Loucy (cell line): ENCODE measurements at regions not wholly inside any gene's neighbourhood (a gene's known extent, or its start where the extent isn't known, plus 50 kb on each side); places are given as distances from the start of the nearest gene placed in this dataset.

Experiments used
- H2AFZ ChIP-seq: fragments of 200-600 bp; sonication (generic); 2 replicates; pipeline ENCODE4 v1.6.0; 2016; ENCODE audit warnings: antibody characterized with exemption, mild to moderate bottlenecking, low read length, moderate library complexity
- H3F3A ChIP-seq: fragments of 200-600 bp; 2 replicates; pipeline ENCODE4 v1.6.0; 2016; ENCODE audit warnings: antibody characterized with exemption, low read depth, mild to moderate bottlenecking
- H3K27me3 ChIP-seq: fragments of 200-600 bp; sonication (generic); 2 replicates; pipeline ENCODE4 v1.6.1; 2014; ENCODE audit warnings: low read length, mild to moderate bottlenecking; ENCODE audit not compliant: insufficient read depth, poor library complexity, severe bottlenecking
- H3K36me3 ChIP-seq: fragments of 200-600 bp; sonication (generic); 2 replicates; pipeline ENCODE4 v1.6.1; 2016; ENCODE audit warnings: low read length; ENCODE audit not compliant: insufficient read depth
- H3K4me1 ChIP-seq: fragments of 200-600 bp; sonication (generic); 2 replicates; pipeline ENCODE4 v1.5.1; 2014; ENCODE audit warnings: low read length, mild to moderate bottlenecking; ENCODE audit not compliant: insufficient read depth, poor library complexity, severe bottlenecking
- H3K4me2 ChIP-seq: fragments of 200-600 bp; sonication (generic); 2 replicates; pipeline ENCODE4 v1.6.0; 2014; ENCODE audit warnings: antibody characterized with exemption, low read length, low read depth, mild to moderate bottlenecking; ENCODE audit not compliant: poor library complexity, severe bottlenecking
- H3K4me3 ChIP-seq: fragments of 200-600 bp; sonication (generic); 2 replicates; pipeline ENCODE4 v1.5.1; 2014; ENCODE audit warnings: low read length, mild to moderate bottlenecking, mixed read lengths; ENCODE audit not compliant: poor library complexity, severe bottlenecking
- H3K79me2 ChIP-seq: fragments of 200-600 bp; sonication (generic); 2 replicates; pipeline ENCODE4 v1.6.1; 2014; ENCODE audit warnings: low read length; ENCODE audit not compliant: insufficient read depth
- H3K9ac ChIP-seq: fragments of 200-600 bp; sonication (generic); 2 replicates; pipeline ENCODE4 v1.6.0; 2014; ENCODE audit warnings: mild to moderate bottlenecking, low read depth, low read length, moderate library complexity; ENCODE audit not compliant: poor library complexity, severe bottlenecking
- H3K9me2 ChIP-seq: fragments of 200-600 bp; sonication (generic); replicated peaks from 2 replicates; pipeline ENCODE4 v1.6.1; 2016; ENCODE audit warnings: low read depth, low read length, mixed read lengths
- H3K9me3 ChIP-seq: fragments of 200-600 bp; sonication (generic); 2 replicates; pipeline ENCODE4 v1.6.1; 2014; ENCODE audit warnings: mild to moderate bottlenecking, antibody characterized with exemption, low read length, low read depth; ENCODE audit not compliant: insufficient read depth
- H4K20me1 ChIP-seq: fragments of 200-600 bp; sonication (generic); 2 replicates; pipeline ENCODE4 v1.6.0; 2014; ENCODE audit warnings: antibody characterized with exemption, low read length, mild to moderate bottlenecking; ENCODE audit not compliant: insufficient read depth, poor library complexity, severe bottlenecking
- EZH2phosphoT487 ChIP-seq: fragments of 200-600 bp; IDR thresholded peaks from 2 replicates; pipeline ENCODE4 v1.6.1; 2018; ENCODE audit warnings: antibody characterized with exemption, mild to moderate bottlenecking, moderate library complexity, borderline replicate concordance
- TF ChIP-seq, protein P1 (sequence below): fragments of 200-600 bp; sonication (generic); conservative IDR thresholded peaks from 2 replicates; pipeline ENCODE4 v1.5.1; 2014; ENCODE audit warnings: mild to moderate bottlenecking, antibody characterized with exemption, low read length

DNA sequence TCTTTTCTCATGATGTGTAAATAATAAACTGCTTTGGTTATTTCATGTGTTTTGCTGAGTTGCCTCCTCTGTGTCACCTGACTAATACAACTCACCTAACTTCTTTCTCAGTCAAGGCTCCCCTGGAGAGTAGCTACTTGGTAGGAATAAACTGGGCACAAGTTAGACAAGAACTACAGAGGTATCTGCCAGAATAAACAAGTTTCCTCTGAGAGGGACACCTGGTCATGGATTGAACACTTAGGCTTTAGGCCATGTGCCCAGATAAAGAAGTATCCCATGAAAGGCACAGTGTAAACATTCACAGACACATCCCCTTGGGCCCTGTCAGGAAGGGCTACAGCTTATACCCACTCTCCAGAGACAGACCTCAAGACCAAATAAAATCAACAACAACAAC lies 532.5 kb downstream of the KIF4B start:
- no peaks in the 10 kb centered on the region for H3F3A ChIP-seq
- H2AFZ ChIP-seq: no peak overlapping the region
- no peaks in the 10 kb centered on the region for H3K79me2 ChIP-seq
- H3K9me3 ChIP-seq: no peaks in the 10 kb centered on the region
- no peak overlapping the region for H3K9ac ChIP-seq
- no peaks in the 10 kb centered on the region for H3K4me1 ChIP-seq
- H3K36me3 ChIP-seq: no peaks in the 10 kb centered on the region
- no peaks in the 10 kb centered on the region for H3K27me3 ChIP-seq
- H4K20me1 ChIP-seq: no peaks in the 10 kb centered on the region
- H3K9me2 ChIP-seq: no peaks in the 10 kb centered on the region
- no peak overlapping the region for H3K4me3 ChIP-seq
- H3K4me2 ChIP-seq: no peak overlapping the region
- TF ChIP-seq, protein P1, sequence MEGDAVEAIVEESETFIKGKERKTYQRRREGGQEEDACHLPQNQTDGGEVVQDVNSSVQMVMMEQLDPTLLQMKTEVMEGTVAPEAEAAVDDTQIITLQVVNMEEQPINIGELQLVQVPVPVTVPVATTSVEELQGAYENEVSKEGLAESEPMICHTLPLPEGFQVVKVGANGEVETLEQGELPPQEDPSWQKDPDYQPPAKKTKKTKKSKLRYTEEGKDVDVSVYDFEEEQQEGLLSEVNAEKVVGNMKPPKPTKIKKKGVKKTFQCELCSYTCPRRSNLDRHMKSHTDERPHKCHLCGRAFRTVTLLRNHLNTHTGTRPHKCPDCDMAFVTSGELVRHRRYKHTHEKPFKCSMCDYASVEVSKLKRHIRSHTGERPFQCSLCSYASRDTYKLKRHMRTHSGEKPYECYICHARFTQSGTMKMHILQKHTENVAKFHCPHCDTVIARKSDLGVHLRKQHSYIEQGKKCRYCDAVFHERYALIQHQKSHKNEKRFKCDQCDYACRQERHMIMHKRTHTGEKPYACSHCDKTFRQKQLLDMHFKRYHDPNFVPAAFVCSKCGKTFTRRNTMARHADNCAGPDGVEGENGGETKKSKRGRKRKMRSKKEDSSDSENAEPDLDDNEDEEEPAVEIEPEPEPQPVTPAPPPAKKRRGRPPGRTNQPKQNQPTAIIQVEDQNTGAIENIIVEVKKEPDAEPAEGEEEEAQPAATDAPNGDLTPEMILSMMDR: no peak
- no peak for TF ChIP-seq EZH2phosphoT487

DNA sequence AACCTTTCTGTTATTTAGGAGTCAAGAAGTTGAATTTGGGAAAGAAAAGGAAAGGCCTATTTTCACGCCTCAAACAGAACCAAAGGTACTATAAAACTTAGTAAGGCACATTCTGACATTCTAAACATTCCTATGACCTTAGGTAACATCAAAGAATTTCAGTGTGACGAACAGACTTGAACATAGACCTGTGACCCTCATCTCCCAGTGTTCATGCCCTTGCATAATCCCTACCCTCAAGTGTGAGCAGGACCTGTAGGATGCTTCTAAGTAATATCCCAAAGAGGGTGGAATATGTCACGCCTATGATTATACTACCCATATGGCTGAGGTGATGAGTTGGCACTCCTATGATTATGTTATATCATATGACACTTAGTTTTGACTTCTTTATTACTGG lies 540.9 kb downstream of the KIF4B start:
- Histone ChIP-seq H3K4me3 (no peak overlapping the region), H3K79me2 (no peaks in the 10 kb centered on the region), H4K20me1 (no peaks in the 10 kb centered on the region), H3K9me3 (no peaks in the 10 kb centered on the region), H3K9me2 (no peaks in the 10 kb centered on the region), H3K9ac (no peak overlapping the region), H2AFZ (no peak overlapping the region), H3K4me1 (no peaks in the 10 kb centered on the region), H3K4me2 (no peak overlapping the region), H3F3A (no peaks in the 10 kb centered on the region), H3K27me3 (no peaks in the 10 kb centered on the region), H3K36me3 (no peaks in the 10 kb centered on the region)
- TF ChIP-seq EZH2phosphoT487: no peak
- TF ChIP-seq, protein P1: no peak

DNA sequence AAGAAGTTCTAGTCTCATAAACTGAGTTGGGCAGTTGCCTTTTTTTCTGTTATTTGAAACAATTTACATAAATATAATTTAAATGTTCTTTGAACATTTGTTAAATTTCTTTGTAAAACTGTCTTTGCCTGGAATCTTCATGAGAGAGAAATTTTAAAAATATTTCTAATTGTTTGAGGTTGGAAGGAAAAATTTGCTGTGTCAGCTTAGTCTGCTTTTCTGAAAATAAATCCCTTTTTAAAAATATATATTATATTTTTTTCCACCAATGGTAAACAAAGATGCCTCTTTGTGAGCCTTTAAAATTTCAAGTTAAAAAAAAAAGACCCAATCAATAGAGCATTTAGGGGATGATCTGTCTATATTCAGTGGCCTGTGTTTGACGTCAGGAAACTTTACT lies 542.7 kb downstream of the KIF4B start:
- Histone ChIP-seq H3K4me1 (no peaks in the 10 kb centered on the region), H3K9ac (no peak overlapping the region), H3K4me3 (no peak overlapping the region), H3K27me3 (no peaks in the 10 kb centered on the region), H3F3A (no peaks in the 10 kb centered on the region), H3K79me2 (no peaks in the 10 kb centered on the region), H3K36me3 (no peaks in the 10 kb centered on the region), H3K9me3 (no peaks in the 10 kb centered on the region), H3K9me2 (no peaks in the 10 kb centered on the region), H3K4me2 (no peak overlapping the region), H2AFZ (no peak overlapping the region), H4K20me1 (no peaks in the 10 kb centered on the region)
- TF ChIP-seq EZH2phosphoT487: no peak
- TF ChIP-seq, protein P1: no peak
